ENCODE measurements at regions not wholly inside any gene's neighbourhood (a gene's known extent, or its start where the extent isn't known, plus 50 kb on each side); places are given as distances from the start of the nearest gene placed in this dataset.

DNA sequence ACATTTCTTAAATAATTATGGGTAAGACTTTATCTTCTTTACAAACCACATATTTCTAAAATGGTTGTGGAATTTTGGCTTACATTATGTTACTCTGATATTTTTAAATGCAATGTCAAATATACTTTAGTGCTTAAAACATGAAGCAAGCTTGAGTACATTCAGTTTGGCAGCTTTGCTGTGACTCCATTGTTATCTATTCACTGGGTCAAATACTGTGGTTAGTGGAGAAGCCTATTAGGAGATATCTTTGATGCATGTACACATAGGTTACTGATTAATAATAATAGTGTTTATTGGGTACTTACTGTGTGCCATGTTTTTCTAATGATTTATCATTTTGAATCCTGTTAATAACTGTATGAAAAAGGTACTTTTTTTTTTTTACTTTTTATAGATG is 520.4 kb upstream of the B3GALT2 start:
- no peak for TF ChIP-seq POLR2AphosphoS5 (IDR thresholded peaks at IDR 0.05; ENCODE audit: low read depth, low read length)
- no peak for TF ChIP-seq TAF1 (IDR thresholded peaks at IDR 0.05; ENCODE audit: low read depth, low read length)
- no peak for TF ChIP-seq POLR2A (IDR thresholded peaks at IDR 0.05; ENCODE audit: low read depth, low read length)
- TF ChIP-seq POU2F2 (IDR thresholded peaks at IDR 0.05; ENCODE audit: low read depth, low read length) = no peak
- TF ChIP-seq SPI1 (IDR thresholded peaks at IDR 0.05; ENCODE audit: low read depth, low read length) = no peak
